ENCODE measurements at regions not wholly inside any gene's neighbourhood (a gene's known extent, or its start where the extent isn't known, plus 50 kb on each side); places are given as distances from the start of the nearest gene placed in this dataset.

DNA sequence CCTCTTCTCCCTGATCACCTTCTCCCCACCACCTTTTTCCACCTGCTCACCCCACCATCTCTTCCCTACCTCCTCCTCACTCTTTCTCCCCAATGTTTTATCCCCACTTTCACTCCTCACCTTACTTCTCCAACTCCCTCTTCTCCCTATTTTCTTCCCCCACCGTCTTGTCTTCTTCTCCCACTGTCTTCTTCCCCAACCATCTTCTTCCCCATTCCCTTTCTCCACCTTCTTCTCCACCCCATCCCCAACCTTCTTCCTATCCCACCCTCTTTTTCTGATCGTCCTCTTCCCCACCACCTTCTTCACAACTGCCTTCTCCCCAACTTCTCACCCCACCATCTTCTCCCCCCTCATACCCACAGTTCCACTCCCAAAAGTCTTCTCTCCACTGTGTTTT, 929.4 kb downstream of the UQCRFS1 start:
- Histone ChIP-seq H3K27ac (no peak overlapping the region), H3K27me3 (peaks cover 0 to 16% (median 6%) of the 10 kb centered on the region in 7 donors), H3K4me3 (no peak overlapping the region), H3K9me3 (peaks cover 0 to 14% (median 0%) of the 10 kb centered on the region in 11 donors), H3K36me3 (no peaks in the 10 kb centered on the region), H3K4me1 (peaks cover 0 to 5% (median 0%) of the 10 kb centered on the region in 9 donors)
- TF ChIP-seq, protein P1, sequence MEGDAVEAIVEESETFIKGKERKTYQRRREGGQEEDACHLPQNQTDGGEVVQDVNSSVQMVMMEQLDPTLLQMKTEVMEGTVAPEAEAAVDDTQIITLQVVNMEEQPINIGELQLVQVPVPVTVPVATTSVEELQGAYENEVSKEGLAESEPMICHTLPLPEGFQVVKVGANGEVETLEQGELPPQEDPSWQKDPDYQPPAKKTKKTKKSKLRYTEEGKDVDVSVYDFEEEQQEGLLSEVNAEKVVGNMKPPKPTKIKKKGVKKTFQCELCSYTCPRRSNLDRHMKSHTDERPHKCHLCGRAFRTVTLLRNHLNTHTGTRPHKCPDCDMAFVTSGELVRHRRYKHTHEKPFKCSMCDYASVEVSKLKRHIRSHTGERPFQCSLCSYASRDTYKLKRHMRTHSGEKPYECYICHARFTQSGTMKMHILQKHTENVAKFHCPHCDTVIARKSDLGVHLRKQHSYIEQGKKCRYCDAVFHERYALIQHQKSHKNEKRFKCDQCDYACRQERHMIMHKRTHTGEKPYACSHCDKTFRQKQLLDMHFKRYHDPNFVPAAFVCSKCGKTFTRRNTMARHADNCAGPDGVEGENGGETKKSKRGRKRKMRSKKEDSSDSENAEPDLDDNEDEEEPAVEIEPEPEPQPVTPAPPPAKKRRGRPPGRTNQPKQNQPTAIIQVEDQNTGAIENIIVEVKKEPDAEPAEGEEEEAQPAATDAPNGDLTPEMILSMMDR (IDR thresholded peaks at IDR 0.05): no peak
- no peak for ATAC-seq
- 78 to 92% methylated on average over 2 of the region's 2 CpGs for WGBS, 2 donors
- no peak for DNase-seq
- intact Hi-C loops (cut with DNase I): no loop called here

DNA sequence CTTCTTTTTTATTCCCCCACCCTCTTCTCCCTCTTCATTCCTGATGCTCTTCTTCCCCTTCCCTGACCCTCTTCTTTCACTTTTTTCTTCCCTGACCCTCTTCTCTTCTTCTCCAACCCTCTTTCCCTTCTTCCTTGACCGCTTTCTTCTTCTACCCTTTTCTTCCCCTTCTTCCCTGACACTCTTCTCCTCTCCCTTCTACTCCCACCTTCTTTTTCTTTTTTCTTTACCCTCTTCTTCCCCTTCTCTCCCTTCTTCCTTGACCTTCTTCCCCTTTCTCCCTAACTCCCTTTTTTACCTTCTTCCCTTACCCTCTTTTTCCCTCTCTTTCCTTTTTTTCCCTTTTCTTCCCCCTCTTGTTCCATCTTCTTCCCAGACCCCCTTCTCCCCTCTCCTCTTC, 931.3 kb downstream of the UQCRFS1 start:
- Histone ChIP-seq H3K4me1 (no peaks in the 10 kb centered on the region), H3K9me3 (peaks cover 0 to 14% (median 0%) of the 10 kb centered on the region in 11 donors), H3K36me3 (no peaks in the 10 kb centered on the region), H3K4me3 (no peak overlapping the region), H3K27me3 (peaks cover 0 to 16% (median 0%) of the 10 kb centered on the region in 7 donors), H3K27ac (no peak overlapping the region)
- TF ChIP-seq, protein P1 (IDR thresholded peaks at IDR 0.05): no peak
- no peak for DNase-seq
- intact Hi-C loops (cut with DNase I): no loop called here
- ATAC-seq: no peak
- WGBS, 2 donors: 84 to 88% methylated on average over 1 of the region's 1 CpG

DNA sequence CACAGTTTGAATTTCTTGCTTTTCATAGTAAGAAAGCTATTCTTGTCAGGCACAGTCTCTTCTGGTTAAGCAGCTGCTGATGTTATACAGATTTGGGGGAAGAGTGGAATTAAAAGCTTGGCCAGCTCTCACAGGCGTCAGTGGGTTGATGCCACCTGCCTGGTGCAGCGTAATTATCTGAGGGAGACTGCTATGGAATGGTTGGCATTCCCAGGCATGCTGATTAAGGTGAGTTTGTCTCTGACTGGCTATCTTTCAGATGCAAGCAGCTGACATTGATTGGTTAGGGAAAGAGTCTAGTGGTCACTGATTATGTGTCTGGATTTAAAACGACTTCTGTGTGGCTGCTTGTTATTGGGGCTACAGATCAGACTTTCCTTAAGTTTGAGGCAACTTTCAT, 948.4 kb downstream of the UQCRFS1 start:
- ATAC-seq (no peak), DNase-seq (no peak)
- Histone ChIP-seq H3K4me3 (no peak overlapping the region), H3K9me3 (peaks cover 0 to 6% (median 0%) of the 10 kb centered on the region in 11 donors), H3K4me1 (no peaks in the 10 kb centered on the region), H3K27me3 (peaks cover 0 to 3% (median 0%) of the 10 kb centered on the region in 7 donors), H3K36me3 (no peaks in the 10 kb centered on the region), H3K27ac (no peak overlapping the region)
- TF ChIP-seq, protein P1 (IDR thresholded peaks at IDR 0.05): no peak
- intact Hi-C loops (cut with DNase I): no loop called here
- 25 to 32% methylated on average over 3 of the region's 3 CpGs for WGBS, 2 donors

DNA sequence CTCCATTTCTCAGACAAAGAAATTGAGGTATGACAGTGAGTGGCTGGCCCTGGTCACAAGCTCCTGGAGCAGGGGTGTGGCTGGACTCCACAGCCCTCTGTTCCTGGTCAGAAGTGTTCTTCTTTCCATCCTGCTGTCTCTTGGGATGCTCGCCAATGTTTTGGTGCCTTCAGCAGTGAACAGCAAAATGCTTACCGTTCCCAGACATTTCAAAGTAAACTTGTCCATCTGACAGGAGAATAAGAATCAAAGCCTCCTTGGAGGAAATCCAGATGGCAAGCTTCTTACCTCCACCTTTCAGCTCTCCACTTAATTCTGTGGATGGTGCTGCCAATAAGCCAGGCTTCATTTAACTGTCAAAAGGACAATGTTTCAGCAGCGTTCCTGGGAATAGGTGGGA, 954.1 kb downstream of the UQCRFS1 start:
- peaks cover 0 to 4% (median 3%) of the 10 kb centered on the region in 7 donors for H3K27me3 ChIP-seq
- ATAC-seq (no peak), DNase-seq (no peak)
- no peaks in the 10 kb centered on the region for H3K4me1 ChIP-seq
- TF ChIP-seq, protein P1 (IDR thresholded peaks at IDR 0.05): no peak
- intact Hi-C loops (cut with DNase I): no loop called here
- H3K36me3 ChIP-seq: no peaks in the 10 kb centered on the region
- no peak overlapping the region for H3K4me3 ChIP-seq
- no peak overlapping the region for H3K27ac ChIP-seq
- 53 to 57% methylated on average over 3 of the region's 3 CpGs for WGBS, 2 donors
- H3K9me3 ChIP-seq: peaks cover 0 to 6% (median 0%) of the 10 kb centered on the region in 11 donors

All from heart right ventricle (tissue), 16 donors.